ENCODE measurements at regions not wholly inside any gene's neighbourhood (a gene's known extent, or its start where the extent isn't known, plus 50 kb on each side); places are given as distances from the start of the nearest gene placed in this dataset.

DNA sequence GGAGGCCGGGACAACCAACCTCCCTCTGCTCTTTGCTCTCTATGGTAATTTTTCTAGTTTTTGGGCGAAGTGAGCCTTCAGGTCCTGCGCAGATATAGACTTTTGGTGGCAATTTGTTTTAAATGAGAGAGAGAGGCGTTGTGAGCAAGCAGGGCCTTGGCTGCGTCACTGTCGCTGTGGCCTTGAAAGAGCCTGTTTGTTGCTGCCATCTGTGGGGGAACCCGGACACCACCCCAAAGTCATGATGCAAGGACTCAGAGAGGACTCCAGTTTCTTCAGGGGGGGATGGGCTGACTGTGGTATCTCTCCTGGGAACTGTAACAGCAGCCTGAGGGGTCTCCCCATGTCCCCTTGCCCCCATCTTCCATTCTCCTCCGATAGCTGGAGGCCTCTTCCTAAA, 462.7 kb upstream of the SULF2 start (continued):
- TF ChIP-seq, protein P1, sequence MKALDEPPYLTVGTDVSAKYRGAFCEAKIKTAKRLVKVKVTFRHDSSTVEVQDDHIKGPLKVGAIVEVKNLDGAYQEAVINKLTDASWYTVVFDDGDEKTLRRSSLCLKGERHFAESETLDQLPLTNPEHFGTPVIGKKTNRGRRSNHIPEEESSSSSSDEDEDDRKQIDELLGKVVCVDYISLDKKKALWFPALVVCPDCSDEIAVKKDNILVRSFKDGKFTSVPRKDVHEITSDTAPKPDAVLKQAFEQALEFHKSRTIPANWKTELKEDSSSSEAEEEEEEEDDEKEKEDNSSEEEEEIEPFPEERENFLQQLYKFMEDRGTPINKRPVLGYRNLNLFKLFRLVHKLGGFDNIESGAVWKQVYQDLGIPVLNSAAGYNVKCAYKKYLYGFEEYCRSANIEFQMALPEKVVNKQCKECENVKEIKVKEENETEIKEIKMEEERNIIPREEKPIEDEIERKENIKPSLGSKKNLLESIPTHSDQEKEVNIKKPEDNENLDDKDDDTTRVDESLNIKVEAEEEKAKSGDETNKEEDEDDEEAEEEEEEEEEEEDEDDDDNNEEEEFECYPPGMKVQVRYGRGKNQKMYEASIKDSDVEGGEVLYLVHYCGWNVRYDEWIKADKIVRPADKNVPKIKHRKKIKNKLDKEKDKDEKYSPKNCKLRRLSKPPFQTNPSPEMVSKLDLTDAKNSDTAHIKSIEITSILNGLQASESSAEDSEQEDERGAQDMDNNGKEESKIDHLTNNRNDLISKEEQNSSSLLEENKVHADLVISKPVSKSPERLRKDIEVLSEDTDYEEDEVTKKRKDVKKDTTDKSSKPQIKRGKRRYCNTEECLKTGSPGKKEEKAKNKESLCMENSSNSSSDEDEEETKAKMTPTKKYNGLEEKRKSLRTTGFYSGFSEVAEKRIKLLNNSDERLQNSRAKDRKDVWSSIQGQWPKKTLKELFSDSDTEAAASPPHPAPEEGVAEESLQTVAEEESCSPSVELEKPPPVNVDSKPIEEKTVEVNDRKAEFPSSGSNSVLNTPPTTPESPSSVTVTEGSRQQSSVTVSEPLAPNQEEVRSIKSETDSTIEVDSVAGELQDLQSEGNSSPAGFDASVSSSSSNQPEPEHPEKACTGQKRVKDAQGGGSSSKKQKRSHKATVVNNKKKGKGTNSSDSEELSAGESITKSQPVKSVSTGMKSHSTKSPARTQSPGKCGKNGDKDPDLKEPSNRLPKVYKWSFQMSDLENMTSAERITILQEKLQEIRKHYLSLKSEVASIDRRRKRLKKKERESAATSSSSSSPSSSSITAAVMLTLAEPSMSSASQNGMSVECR (CRISPR knock-in tag; IDR thresholded peaks at IDR 0.05; ENCODE audit: borderline replicate concordance) = no peak

DNA sequence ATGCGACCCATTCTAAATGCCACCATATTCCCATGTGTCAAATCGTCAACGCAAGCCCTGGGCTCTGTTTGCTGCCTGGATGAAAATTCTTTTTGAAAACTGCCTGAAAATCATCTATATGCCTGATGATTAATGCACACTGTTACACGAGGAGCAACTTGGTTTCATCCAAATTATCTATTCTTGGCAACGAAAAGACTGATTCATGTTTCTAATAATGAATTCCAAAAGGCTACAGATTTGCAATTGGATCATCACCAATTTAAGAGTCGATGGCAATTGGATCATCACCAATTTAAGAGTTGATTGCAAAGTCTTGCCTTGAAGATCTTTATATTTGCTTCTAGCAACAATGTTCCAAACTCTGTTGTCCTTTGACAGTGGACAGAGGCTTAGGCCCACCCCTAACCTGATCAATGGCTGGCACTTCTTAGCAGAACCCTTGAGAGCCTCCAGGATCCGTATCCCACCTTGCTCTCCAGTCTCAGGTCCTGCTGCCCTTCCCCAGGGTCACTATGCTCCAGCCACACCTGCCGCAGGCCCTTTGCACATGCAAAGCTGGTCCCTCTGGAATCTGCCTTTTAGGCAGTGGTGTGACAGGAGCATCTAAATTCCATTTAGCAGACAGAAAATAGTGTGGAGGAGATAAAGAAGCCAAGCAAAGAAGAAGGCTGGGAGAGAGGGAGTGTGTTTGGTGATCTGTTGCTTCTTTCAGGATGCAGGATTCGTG, 460.9 kb upstream of the SULF2 start:
- no peaks in the 10 kb centered on the region; the same call in 1 of the 2 replicates for H3K27me3 Mint-ChIP-seq (ENCODE audit: low read depth)
- ChIA-PET POLR2A (no interaction called here), CTCF (no interaction called here)
- H3K36me3 Mint-ChIP-seq = no peaks in the 10 kb centered on the region
- H3K27ac Mint-ChIP-seq = no peak overlapping the region
- ATAC-seq (no peak), DNase-seq (ENCODE audit: low spot score) (no peak)
- peaks cover 21% of the 10 kb centered on the region for H3K4me1 Mint-ChIP-seq
- no peak overlapping the region for H3K4me3 Mint-ChIP-seq
- H3K9me3 Mint-ChIP-seq = peaks cover 4% of the 10 kb centered on the region; the same call in 1 of the 2 replicates
- TF ChIP-seq, protein P2, sequence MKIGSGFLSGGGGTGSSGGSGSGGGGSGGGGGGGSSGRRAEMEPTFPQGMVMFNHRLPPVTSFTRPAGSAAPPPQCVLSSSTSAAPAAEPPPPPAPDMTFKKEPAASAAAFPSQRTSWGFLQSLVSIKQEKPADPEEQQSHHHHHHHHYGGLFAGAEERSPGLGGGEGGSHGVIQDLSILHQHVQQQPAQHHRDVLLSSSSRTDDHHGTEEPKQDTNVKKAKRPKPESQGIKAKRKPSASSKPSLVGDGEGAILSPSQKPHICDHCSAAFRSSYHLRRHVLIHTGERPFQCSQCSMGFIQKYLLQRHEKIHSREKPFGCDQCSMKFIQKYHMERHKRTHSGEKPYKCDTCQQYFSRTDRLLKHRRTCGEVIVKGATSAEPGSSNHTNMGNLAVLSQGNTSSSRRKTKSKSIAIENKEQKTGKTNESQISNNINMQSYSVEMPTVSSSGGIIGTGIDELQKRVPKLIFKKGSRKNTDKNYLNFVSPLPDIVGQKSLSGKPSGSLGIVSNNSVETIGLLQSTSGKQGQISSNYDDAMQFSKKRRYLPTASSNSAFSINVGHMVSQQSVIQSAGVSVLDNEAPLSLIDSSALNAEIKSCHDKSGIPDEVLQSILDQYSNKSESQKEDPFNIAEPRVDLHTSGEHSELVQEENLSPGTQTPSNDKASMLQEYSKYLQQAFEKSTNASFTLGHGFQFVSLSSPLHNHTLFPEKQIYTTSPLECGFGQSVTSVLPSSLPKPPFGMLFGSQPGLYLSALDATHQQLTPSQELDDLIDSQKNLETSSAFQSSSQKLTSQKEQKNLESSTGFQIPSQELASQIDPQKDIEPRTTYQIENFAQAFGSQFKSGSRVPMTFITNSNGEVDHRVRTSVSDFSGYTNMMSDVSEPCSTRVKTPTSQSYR (CRISPR knock-in tag; IDR thresholded peaks at IDR 0.05) = no peak
- no peak for TF ChIP-seq TEAD4 (CRISPR knock-in tag; IDR thresholded peaks at IDR 0.05)
- TF ChIP-seq NFE2L1 (CRISPR knock-in tag; IDR thresholded peaks at IDR 0.05) = no peak
- TF ChIP-seq, protein P3, sequence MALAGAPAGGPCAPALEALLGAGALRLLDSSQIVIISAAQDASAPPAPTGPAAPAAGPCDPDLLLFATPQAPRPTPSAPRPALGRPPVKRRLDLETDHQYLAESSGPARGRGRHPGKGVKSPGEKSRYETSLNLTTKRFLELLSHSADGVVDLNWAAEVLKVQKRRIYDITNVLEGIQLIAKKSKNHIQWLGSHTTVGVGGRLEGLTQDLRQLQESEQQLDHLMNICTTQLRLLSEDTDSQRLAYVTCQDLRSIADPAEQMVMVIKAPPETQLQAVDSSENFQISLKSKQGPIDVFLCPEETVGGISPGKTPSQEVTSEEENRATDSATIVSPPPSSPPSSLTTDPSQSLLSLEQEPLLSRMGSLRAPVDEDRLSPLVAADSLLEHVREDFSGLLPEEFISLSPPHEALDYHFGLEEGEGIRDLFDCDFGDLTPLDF (CRISPR knock-in tag; IDR thresholded peaks at IDR 0.05) = no peak
- no peak for TF ChIP-seq ZNF232 (CRISPR knock-in tag; IDR thresholded peaks at IDR 0.05)
- no peak for TF ChIP-seq SMAD3 (CRISPR knock-in tag; IDR thresholded peaks at IDR 0.05; ENCODE audit: borderline replicate concordance)

DNA sequence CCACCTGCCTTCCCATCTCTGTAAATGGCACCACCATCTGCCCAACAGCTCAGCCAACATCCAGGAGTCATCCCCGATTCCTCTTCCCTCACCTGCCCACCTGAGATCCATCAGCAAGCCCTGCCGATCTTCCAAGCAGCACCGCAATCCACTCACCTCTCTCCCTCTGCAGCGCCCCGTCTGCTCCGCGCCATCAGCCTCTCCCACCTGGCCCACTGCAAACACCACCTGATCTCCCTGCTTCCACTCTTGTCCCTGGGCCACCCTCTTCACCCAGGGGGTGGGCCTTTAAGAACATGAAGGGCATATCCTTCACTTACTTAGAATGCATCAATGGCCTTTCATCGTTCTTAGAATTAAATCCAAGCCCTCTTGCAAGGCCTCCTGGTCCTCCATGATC, 457.3 kb upstream of the SULF2 start:
- Mint-ChIP-seq H3K4me1 (no peaks in the 10 kb centered on the region), H3K9me3 (0 out of 2 replicates have a peak, but pooled peaks cover 4% of the 10 kb centered on the region), H3K4me3 (no peak overlapping the region), H3K27me3 (ENCODE audit: low read depth) (no peaks in the 10 kb centered on the region; the same call in 1 of the 2 replicates), H3K27ac (no peak overlapping the region), H3K36me3 (no peaks in the 10 kb centered on the region)
- ChIA-PET POLR2A (no interaction called here), CTCF (interaction anchor here (1.0 kb wide), 1 partner anchor 378 kb away, joined by 3 read pairs; no protein-coding TSS in a partner anchor)
- DNase-seq (ENCODE audit: low spot score) = no peak
- ATAC-seq = no peak
- TF ChIP-seq, protein P4, sequence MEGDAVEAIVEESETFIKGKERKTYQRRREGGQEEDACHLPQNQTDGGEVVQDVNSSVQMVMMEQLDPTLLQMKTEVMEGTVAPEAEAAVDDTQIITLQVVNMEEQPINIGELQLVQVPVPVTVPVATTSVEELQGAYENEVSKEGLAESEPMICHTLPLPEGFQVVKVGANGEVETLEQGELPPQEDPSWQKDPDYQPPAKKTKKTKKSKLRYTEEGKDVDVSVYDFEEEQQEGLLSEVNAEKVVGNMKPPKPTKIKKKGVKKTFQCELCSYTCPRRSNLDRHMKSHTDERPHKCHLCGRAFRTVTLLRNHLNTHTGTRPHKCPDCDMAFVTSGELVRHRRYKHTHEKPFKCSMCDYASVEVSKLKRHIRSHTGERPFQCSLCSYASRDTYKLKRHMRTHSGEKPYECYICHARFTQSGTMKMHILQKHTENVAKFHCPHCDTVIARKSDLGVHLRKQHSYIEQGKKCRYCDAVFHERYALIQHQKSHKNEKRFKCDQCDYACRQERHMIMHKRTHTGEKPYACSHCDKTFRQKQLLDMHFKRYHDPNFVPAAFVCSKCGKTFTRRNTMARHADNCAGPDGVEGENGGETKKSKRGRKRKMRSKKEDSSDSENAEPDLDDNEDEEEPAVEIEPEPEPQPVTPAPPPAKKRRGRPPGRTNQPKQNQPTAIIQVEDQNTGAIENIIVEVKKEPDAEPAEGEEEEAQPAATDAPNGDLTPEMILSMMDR (IDR thresholded peaks at IDR 0.05) = no peak
- TF ChIP-seq SMAD4 (CRISPR knock-in tag; IDR thresholded peaks at IDR 0.05) (no peak), OVOL2 (CRISPR knock-in tag; IDR thresholded peaks at IDR 0.05; ENCODE audit: borderline replicate concordance) (no peak), PRRX2 (CRISPR knock-in tag; IDR thresholded peaks at IDR 0.05) (no peak), NFE2L1 (CRISPR knock-in tag; IDR thresholded peaks at IDR 0.05) (no peak), ZNF138 (CRISPR knock-in tag; conservative IDR thresholded peaks at IDR 0.05) (no peak), GTF2I (CRISPR knock-in tag; conservative IDR thresholded peaks at IDR 0.05) (no peak), HMGA2 (CRISPR knock-in tag; IDR thresholded peaks at IDR 0.05) (no peak), NR2C2 (CRISPR knock-in tag; IDR thresholded peaks at IDR 0.05) (no peak), TEAD1 (CRISPR knock-in tag; IDR thresholded peaks at IDR 0.05) (no peak), FOXP1 (CRISPR knock-in tag; IDR thresholded peaks at IDR 0.05; ENCODE audit: borderline replicate concordance) (no peak), FOXJ3 (CRISPR knock-in tag; IDR thresholded peaks at IDR 0.05; ENCODE audit: borderline replicate concordance) (no peak), NR3C1 (CRISPR knock-in tag; conservative IDR thresholded peaks at IDR 0.05; ENCODE audit: low read depth) (no peak), ZNF232 (CRISPR knock-in tag; IDR thresholded peaks at IDR 0.05) (no peak)
- TF ChIP-seq, protein P5, sequence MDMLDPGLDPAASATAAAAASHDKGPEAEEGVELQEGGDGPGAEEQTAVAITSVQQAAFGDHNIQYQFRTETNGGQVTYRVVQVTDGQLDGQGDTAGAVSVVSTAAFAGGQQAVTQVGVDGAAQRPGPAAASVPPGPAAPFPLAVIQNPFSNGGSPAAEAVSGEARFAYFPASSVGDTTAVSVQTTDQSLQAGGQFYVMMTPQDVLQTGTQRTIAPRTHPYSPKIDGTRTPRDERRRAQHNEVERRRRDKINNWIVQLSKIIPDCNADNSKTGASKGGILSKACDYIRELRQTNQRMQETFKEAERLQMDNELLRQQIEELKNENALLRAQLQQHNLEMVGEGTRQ (CRISPR knock-in tag; IDR thresholded peaks at IDR 0.05) = no peak
